Stimulated activated CD4-positive, alpha-beta T cell treated with anti-CD3 and anti-CD28 coated beads, Interleukin-12 subunit alpha, Interleukin-12 subunit beta, amount 100 ng/mL, for 48 hours (primary cell): ENCODE measurements at regions not wholly inside any gene's neighbourhood (a gene's known extent, or its start where the extent isn't known, plus 50 kb on each side); places are given as distances from the start of the nearest gene placed in this dataset.

ENCODE experiments used
- DNase-seq, 3 donors: peaks; one replicate each; pipeline ENCODE4 v3.0.0-alpha.2; 2020; ENCODE audit warnings: low read depth in 2 of 3, low spot score in 1 of 3

DNA sequence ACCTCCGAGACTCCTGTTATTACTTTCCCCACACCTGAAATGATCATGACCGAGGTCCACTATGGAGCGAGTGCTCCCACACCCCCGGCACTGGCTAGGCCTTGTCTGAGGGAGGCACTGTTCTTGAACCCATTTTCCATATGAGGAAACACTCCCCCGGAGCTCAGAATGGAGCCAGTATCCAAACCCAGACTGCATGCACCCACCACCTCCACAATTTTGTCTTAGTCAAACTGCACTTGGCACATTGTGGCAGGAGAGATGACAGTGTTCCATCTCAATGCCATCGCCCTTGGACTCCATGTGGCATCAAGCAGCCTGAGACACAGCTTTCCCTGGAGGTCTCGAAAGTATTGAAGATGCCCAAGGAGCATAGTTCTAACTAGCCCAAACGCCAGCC is 154.1 kb downstream of the NUP210 start:
- DNase-seq = no peak

GRCh38 chr3:13265507-13265906 is 154.6 kb downstream of the NUP210 start:
- no peak for DNase-seq

- DNase-seq = no peak
Observed at GRCh38 chr3:13265016-13265415, 155.1 kb downstream of the NUP210 start.

DNA sequence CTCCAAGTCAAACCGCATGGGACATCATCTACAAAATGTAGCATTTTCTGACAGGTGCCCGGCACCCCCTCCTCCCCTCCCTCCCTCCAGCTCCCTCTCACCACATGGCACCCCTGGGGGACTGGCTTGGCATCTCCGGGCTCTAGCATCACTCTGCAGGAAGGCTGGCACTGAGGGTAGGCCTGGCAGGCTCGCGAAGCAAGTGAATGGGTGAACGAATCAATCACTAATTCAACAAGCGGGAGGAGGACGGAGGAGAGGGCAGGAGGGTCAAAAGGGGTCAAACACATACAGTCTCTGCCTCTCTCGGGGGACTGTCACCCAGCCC is 155.7 kb downstream of the NUP210 start:
- no peak for DNase-seq

- no peak for DNase-seq
Observed at GRCh38 chr3:13263770-13264467, 156.2 kb downstream of the NUP210 start.

DNA sequence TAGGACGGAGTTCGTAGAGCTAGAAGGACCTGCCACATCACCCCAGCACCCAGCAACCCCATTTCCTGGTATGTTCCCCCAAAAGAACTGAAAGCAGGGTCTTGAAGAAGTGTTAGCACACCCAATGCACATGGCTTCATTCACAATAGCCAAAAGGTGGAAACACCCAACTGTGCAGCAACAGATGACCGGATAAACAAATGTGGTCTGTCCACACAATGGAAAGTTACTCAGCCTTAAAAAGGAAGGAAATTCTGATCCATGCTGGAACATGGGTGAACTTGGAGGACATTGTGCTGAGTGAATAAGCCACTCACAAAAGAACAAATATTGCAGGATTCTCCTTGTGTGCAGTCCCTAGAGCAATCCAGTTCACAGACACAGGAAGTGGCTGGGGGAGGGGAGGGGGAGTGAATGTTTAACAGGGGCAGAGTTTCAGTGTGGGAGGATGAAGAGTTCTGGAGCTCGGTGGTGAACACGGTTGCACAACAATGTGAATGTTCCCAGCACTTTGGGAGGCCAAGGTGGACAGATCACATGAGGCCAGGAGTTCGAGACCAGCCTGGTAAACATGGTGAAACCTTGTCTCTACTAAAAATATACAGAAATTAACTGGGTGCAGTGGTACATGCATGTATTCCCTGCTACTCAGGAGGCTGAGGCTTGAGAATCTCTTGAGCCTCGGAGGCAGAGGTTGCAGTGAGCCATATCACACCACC is 157.5 kb downstream of the NUP210 start:
- no peak for DNase-seq

GRCh38 chr3:13261892-13262291 is 158.2 kb downstream of the NUP210 start:
- DNase-seq = no peak

DNA sequence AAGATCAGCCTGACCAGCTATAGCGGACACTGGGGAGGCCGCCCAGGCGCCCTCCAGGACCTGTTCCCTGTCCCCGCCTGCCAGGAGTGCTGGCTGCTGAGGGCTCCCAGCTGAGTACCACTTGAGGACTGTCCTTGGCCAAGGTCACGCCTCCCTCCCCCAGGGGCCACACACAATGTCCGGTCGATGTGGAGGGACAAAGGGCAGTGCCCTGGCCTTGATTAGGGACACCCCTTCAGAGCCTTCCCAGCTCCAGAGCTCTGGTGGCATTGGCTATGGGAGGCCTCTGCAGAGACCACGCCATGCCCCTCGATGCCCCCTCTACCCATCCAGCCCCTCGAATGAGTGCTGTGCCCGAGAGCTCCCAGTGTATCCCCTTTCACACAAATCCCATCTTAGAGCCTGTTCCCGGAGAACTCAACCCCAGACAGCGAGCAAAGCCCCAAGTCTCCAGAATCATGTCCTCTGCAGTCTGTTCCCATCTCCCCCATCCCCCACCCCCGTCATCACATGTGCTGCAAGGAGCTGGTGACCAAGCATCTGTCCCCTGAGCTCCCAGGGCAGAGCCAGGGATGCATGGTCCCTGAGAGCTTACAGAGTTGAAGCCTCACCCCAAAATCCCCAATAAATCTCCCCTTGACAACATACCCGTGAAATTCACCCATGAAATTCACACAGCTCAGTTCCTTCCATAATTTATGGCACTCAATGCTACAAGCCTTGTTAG is 158.9 kb downstream of the NUP210 start:
- no peak for DNase-seq

DNA sequence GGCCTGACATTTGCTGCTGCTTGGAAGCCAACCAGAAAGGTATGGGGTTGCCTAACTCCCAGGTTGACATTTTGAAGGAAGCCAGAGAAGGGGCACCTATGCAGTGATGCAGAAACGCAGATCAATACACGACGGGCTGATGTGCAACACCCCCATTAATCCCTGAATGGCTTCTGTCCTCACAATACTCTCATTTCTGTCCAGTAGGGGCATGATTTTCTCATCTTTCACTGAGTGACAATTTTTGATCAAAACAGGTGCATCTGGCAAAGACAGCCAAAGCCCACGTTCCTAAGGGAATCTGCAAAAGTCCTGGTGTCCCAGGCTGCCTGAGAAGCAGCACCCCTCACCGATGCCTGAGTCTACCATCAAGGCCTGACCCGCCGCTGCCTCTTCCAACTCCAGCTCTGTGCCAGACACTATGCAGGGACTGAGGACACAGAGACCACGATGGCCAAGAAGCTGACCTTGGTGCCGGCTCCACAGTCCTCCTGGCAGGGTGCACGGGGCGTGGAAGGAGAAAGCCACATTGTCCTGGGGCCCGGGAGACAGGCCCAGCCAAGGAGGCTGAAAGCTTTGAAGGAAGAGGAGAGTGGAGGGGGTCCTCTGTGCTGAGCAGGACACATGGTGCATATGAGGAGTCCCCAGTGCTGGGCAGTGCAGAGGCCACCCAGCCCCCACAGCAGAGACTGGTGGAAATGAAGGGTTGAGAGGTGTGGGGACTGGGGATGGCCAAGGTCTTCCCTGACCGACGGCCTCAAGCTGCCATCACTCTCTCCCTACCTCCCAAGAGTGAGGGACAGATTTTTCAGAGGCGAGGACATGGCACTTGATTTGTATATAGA is 159.6 kb downstream of the NUP210 start:
- no peak for DNase-seq

DNA sequence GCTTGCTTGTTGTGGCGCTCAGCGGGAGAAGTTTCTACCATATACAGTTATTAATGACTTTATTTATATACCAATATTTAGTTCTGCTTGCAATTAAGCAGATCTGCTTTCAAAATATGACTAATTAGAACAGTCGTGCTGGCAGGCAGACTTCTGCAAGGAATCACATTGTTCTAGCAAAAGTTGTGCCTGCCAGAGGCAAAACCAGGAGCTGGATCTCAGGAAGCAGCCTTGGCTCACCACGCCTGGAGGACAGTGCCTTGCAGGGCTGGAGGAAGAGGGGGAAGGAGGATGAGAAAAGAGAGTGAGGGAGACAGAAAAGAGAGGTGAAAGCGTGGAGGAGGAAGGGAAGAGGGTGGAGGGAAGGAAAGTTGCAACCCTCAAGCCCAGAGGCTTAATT is 160.3 kb downstream of the NUP210 start:
- DNase-seq = no peak

DNA sequence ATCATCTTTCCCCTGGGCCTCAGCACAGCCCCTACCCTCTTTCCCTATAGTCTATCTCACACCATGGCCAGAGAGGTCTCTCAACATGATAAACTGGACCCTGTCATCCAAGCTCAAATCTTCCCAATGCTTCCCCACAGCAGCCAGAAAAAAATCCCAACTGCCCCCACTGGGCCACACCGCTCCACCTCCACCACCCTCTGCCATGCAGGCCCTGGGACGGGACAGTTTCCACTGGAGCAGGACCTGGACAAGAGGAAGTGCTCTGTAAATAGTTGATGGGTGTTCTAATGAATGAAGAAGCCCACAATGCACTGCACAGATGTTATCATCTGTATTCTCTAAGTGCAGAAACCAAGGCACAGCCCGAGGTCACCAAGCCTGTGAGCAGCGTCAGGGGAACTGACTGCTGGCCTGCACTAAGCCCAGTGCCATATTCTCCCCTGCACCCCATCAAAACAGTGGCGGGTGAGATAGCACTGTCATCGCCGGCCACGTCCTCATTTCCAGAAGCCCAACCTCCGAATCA is 161.1 kb downstream of the NUP210 start:
- DNase-seq = no peak

DNA sequence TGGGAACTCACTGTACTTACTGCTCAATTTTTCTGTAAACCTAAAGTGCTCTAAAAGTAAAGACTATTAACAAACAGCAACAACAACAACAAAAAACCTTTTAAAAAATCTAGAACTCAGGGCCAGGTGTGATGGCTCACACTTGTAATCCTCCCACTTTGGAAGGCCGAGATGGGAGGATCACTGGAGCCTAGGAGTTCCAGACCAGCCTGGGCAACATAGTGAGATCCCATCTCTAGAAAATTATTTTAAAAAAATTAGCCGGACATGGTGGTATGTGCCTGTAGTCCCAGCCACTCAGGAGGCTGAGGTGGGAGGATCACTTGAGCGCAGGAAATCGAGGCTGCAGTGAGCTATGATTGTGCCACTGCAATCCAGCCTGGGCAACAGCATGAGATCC is 161.8 kb downstream of the NUP210 start:
- DNase-seq = no peak

DNA sequence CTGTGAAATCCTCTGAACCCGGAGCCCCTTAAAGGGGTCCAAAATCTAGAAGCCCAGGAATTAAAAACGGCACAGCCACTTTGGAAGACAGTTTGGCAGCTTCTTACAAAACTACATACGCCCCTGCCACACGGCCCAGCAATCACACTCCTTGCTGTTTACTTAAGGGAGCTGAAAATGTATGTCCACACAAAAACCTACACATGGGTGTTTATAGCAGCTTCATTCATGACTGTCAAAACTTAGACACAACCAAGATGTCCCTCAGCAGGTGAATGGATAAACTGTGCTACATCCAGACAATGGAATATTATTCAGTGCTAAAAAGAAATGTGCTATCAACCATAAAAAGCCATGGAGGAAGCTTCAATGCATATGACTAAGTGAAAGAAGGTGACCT is 162.5 kb downstream of the NUP210 start:
- no peak for DNase-seq

DNA sequence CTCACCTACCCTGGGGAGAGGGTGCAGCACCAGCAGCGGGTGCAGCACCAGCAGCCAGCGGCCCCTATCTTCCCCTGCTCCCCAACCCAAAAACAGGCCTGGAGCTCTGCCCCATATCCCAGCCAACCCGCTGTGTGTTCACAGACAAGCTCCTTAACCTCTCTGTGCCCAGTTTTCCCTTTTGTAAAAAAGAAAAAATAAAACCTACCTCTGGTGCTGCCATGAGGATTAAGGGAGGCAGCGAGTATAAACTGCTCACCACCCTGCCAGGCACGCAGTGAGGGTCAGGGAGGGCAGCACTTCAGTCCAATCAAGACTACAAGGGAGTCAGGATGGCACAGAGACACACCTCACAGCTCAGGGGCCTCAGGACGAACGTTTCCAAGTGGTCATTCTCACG is 163.3 kb downstream of the NUP210 start:
- no peak for DNase-seq

DNA sequence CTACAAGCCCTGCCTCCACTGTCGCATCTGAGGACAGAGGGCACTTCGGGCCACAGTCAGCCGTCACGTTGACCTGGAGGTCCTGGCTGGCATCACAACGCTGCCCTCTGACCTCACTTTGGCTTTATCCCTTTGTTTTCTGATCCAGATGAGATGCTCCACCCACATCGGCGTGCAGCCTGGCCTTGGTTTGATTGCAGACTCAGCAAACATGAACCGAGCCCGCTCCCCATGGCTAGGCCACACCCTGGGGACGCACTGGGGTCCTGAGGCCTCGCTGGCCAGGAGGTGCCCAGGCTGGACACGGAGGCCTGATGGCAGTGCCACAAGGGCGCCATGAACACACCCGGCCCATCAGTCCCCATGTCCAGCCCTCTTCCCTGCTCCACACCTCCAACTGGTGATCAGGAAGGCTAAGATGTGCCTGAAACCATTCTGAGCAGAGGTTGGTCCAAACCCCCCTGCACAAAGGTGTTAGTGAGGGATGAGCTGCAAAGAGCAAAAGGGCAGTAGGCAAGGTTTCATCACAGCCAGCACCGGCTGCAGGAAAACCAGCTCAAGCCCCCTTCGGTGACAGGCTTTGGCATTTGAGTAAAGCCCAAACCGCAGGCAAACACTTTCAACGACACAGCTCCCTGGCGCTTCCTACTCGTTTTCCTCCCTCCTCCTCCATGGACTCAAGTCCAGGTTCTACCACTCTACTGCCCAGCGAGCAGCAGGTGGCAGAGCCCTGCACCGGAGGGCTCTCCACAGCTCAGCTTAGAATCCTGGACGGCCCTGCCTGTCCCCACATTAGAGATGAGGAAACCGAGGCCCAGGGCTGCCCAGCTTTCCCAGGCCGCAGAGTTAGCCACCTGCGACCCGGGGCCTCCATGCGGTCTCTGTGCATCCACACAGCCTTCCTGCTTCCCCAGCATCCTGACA is 165.8 kb downstream of the NUP210 start:
- no peak for DNase-seq

DNA sequence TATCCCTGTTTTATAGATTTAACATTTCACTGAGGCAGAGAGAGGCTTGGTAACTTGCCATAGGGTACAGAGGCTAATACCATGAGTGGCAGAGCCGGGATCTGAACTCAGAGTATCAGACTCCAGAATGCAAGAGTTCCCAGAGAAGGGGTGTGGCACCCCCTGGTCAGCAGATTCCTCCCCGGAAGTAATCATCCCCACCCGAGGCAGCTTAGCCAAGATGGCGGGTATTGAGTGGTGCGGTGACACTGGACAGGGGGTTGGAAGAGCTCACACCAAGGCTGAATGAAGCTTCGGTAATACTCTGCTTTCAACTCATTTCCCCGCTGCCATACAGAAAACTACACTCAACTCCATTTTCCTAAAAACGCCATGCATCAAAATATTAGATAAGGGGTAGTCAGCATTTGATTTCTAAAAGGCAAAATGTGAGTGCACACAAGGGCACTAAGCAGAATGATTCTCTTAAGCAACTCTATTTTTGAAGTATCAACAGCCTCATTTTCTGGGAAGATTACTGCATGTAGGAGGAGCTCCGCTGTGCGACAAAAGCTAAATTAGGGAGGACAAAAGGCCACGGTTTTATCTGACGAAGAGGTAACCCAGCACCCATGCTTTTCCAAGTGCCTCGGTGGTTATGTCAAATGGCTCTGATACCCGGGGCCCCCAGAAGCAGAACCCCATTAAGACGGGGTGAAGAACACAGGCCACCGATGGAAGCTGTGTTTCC is 166.7 kb downstream of the NUP210 start:
- no peak for DNase-seq

DNA sequence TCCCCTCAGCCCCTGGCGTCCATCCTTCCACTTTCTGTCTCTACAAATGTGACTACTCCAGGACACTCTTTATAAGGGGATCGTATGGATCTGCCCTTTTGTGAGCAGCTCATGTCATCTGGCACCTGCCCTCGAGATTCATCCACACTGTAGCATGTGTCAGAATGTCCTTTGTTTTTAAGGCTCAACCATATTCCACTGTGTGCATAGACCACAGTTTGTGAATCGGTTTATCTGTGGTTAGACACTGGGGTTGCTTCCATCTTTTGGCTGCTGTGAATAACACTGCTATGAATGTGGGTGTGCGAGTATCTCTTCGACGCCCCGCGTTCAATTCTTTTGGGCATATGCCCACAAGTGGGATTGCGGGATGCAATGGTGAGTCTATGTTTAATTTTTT is 167.9 kb downstream of the NUP210 start:
- no peak for DNase-seq

- DNase-seq = no peak
Observed at GRCh38 chr3:13251166-13251903, 168.8 kb downstream of the NUP210 start.
